Transverse colon (tissue), 3 donors: ENCODE measurements at regions not wholly inside any gene's neighbourhood (a gene's known extent, or its start where the extent isn't known, plus 50 kb on each side); places are given as distances from the start of the nearest gene placed in this dataset.

Experiments
- EP300 ChIP-seq: sonication (generic); formaldehyde crosslinking; IDR thresholded peaks from one replicate; pipeline ENCODE4 v1.6.1; 2017; ENCODE audit warnings: antibody characterized with exemption, low read depth
- POLR2AphosphoS5 ChIP-seq, 3 donors: sonication (generic); formaldehyde crosslinking; IDR thresholded peaks; one replicate each; pipeline ENCODE4 v1.6.1; 2016; ENCODE audit warnings: antibody characterized with exemption in 3 of 3

- TF ChIP-seq EP300, result no peak
- no peak for TF ChIP-seq POLR2AphosphoS5 (IDR thresholded peaks at IDR 0.05)
These were observed 54.5 kb upstream of the TAF11L2 start for GRCh38 chr5:17443333-17444130.
